SK-N-SH (cell line): ENCODE measurements at regions not wholly inside any gene's neighbourhood (a gene's known extent, or its start where the extent isn't known, plus 50 kb on each side); places are given as distances from the start of the nearest gene placed in this dataset.

Source experiments
- CHD2 ChIP-seq: fragments of 150-350 bp; IDR thresholded peaks from 2 replicates; pipeline ENCODE4 v1.6.1; 2018; ENCODE audit warnings: low read length; ENCODE audit not compliant: partially characterized antibody
- EZH2phosphoT487 ChIP-seq: fragments of 200-600 bp; sonication (generic); IDR thresholded peaks from 2 replicates; pipeline ENCODE4 v1.6.1; 2017; ENCODE audit warnings: low read depth, mixed run types, mild to moderate bottlenecking, antibody characterized with exemption, moderate library complexity, borderline replicate concordance
- GABPA ChIP-seq: IDR thresholded peaks from 2 replicates; pipeline ENCODE4 v1.4.0; 2012; ENCODE audit warnings: low read depth, mild to moderate bottlenecking
- POLR2AphosphoS5 ChIP-seq: IDR thresholded peaks from 2 replicates; pipeline ENCODE4 v1.6.1; 2012; ENCODE audit warnings: low read depth, low read length
- RCOR1 ChIP-seq: fragments of 150-350 bp; IDR thresholded peaks from 2 replicates; pipeline ENCODE4 v1.6.1; 2017; ENCODE audit warnings: antibody characterized with exemption, low read length
- RFX5 ChIP-seq: IDR thresholded peaks from 2 replicates; pipeline ENCODE4 v1.6.1; 2012; ENCODE audit warnings: mild to moderate bottlenecking, improper control_type of control experiment, low read length
- RXRA ChIP-seq: IDR thresholded peaks from 2 replicates; pipeline ENCODE4 v1.4.0; 2012; ENCODE audit warnings: low read depth, mild to moderate bottlenecking, borderline replicate concordance
- SMC3 ChIP-seq: IDR thresholded peaks from 2 replicates; pipeline ENCODE4 v1.6.1; 2012; ENCODE audit warnings: low read depth, low read length, improper control_type of control experiment
- TF ChIP-seq, protein P1 (sequence below): IDR thresholded peaks from 2 replicates; pipeline ENCODE4 v1.4.0; 2012; ENCODE audit warnings: low read depth
- TF ChIP-seq, protein P2 (sequence below): fragments of 200-600 bp; sonication (generic); IDR thresholded peaks from 2 replicates; pipeline ENCODE4 v1.6.1; 2017; ENCODE audit warnings: antibody characterized with exemption, mild to moderate bottlenecking, moderate library complexity
- TF ChIP-seq, protein P3 (sequence below): IDR thresholded peaks from 2 replicates; pipeline ENCODE4; 2012
- TF ChIP-seq, protein P4 (sequence below): fragments of 150-350 bp; IDR thresholded peaks from 2 replicates; pipeline ENCODE4 v1.6.1; 2017; ENCODE audit warnings: antibody characterized with exemption, low read length, low read depth, borderline replicate concordance
- TF ChIP-seq, protein P5 (sequence below): IDR thresholded peaks from 2 replicates; pipeline ENCODE4 v1.6.1; 2012; ENCODE audit warnings: mild to moderate bottlenecking, low read depth, low read length, moderate library complexity
- TF ChIP-seq, protein P6 (sequence below): IDR thresholded peaks from 2 replicates; pipeline ENCODE4 v1.4.0; 2012; ENCODE audit warnings: low read depth, borderline replicate concordance

DNA sequence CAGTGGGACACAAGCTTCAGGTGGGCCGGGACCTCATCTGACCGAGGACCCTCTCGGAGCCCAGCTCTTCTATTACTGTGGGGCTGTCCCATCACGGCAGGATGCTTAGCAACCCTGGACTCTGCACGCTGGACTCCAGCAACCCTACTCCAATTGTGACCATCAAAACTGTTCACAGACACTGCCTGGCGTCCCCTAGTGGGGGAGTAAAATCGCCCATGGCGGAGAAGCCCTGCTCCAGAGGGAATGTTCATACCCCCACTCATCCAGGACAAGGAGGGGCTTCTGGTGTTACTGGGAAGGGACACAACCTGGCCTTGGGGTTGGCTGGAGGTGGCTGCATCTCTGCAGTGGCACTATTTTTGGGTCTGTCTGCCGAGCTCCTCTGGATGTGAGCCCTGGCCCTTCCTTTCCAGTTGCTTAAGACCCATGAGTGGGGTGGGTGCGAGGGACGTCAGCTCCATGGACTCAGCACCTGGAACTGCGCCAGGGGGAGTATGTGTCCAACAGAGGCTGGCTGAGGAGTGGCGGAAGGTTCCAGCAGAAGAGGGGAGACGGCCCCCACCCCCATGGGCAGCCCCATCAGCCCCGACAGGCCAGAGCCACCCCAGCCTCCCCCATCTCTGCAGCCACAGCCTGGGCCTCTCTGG lies 103.8 kb downstream of the RFLNA start:
- TF ChIP-seq, protein P1, sequence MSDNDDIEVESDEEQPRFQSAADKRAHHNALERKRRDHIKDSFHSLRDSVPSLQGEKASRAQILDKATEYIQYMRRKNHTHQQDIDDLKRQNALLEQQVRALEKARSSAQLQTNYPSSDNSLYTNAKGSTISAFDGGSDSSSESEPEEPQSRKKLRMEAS, result no peak
- TF ChIP-seq, protein P2, sequence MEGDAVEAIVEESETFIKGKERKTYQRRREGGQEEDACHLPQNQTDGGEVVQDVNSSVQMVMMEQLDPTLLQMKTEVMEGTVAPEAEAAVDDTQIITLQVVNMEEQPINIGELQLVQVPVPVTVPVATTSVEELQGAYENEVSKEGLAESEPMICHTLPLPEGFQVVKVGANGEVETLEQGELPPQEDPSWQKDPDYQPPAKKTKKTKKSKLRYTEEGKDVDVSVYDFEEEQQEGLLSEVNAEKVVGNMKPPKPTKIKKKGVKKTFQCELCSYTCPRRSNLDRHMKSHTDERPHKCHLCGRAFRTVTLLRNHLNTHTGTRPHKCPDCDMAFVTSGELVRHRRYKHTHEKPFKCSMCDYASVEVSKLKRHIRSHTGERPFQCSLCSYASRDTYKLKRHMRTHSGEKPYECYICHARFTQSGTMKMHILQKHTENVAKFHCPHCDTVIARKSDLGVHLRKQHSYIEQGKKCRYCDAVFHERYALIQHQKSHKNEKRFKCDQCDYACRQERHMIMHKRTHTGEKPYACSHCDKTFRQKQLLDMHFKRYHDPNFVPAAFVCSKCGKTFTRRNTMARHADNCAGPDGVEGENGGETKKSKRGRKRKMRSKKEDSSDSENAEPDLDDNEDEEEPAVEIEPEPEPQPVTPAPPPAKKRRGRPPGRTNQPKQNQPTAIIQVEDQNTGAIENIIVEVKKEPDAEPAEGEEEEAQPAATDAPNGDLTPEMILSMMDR, result peak; percentile 22
- no peak for TF ChIP-seq POLR2AphosphoS5
- no peak for TF ChIP-seq RCOR1
- TF ChIP-seq, protein P3, sequence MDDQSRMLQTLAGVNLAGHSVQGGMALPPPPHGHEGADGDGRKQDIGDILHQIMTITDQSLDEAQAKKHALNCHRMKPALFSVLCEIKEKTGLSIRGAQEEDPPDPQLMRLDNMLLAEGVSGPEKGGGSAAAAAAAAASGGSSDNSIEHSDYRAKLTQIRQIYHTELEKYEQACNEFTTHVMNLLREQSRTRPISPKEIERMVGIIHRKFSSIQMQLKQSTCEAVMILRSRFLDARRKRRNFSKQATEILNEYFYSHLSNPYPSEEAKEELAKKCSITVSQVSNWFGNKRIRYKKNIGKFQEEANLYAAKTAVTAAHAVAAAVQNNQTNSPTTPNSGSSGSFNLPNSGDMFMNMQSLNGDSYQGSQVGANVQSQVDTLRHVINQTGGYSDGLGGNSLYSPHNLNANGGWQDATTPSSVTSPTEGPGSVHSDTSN, result no peak
- TF ChIP-seq EZH2phosphoT487, result no peak
- TF ChIP-seq SMC3, result no peak
- TF ChIP-seq, protein P4, sequence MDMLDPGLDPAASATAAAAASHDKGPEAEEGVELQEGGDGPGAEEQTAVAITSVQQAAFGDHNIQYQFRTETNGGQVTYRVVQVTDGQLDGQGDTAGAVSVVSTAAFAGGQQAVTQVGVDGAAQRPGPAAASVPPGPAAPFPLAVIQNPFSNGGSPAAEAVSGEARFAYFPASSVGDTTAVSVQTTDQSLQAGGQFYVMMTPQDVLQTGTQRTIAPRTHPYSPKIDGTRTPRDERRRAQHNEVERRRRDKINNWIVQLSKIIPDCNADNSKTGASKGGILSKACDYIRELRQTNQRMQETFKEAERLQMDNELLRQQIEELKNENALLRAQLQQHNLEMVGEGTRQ, result no peak
- TF ChIP-seq, protein P5, sequence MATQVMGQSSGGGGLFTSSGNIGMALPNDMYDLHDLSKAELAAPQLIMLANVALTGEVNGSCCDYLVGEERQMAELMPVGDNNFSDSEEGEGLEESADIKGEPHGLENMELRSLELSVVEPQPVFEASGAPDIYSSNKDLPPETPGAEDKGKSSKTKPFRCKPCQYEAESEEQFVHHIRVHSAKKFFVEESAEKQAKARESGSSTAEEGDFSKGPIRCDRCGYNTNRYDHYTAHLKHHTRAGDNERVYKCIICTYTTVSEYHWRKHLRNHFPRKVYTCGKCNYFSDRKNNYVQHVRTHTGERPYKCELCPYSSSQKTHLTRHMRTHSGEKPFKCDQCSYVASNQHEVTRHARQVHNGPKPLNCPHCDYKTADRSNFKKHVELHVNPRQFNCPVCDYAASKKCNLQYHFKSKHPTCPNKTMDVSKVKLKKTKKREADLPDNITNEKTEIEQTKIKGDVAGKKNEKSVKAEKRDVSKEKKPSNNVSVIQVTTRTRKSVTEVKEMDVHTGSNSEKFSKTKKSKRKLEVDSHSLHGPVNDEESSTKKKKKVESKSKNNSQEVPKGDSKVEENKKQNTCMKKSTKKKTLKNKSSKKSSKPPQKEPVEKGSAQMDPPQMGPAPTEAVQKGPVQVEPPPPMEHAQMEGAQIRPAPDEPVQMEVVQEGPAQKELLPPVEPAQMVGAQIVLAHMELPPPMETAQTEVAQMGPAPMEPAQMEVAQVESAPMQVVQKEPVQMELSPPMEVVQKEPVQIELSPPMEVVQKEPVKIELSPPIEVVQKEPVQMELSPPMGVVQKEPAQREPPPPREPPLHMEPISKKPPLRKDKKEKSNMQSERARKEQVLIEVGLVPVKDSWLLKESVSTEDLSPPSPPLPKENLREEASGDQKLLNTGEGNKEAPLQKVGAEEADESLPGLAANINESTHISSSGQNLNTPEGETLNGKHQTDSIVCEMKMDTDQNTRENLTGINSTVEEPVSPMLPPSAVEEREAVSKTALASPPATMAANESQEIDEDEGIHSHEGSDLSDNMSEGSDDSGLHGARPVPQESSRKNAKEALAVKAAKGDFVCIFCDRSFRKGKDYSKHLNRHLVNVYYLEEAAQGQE, result no peak
- no peak for TF ChIP-seq RXRA
- no peak for TF ChIP-seq CHD2
- TF ChIP-seq GABPA, result no peak
- TF ChIP-seq, protein P6, sequence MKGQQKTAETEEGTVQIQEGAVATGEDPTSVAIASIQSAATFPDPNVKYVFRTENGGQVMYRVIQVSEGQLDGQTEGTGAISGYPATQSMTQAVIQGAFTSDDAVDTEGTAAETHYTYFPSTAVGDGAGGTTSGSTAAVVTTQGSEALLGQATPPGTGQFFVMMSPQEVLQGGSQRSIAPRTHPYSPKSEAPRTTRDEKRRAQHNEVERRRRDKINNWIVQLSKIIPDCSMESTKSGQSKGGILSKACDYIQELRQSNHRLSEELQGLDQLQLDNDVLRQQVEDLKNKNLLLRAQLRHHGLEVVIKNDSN, result no peak
- TF ChIP-seq RFX5, result no peak
